ENCODE measurements at regions not wholly inside any gene's neighbourhood (a gene's known extent, or its start where the extent isn't known, plus 50 kb on each side); places are given as distances from the start of the nearest gene placed in this dataset.
"Not testable (repeated sequence)": the region's sequence is repeated elsewhere in the genome, so short reads cannot be mapped to it uniquely, and the experiment has no call there.

DNA sequence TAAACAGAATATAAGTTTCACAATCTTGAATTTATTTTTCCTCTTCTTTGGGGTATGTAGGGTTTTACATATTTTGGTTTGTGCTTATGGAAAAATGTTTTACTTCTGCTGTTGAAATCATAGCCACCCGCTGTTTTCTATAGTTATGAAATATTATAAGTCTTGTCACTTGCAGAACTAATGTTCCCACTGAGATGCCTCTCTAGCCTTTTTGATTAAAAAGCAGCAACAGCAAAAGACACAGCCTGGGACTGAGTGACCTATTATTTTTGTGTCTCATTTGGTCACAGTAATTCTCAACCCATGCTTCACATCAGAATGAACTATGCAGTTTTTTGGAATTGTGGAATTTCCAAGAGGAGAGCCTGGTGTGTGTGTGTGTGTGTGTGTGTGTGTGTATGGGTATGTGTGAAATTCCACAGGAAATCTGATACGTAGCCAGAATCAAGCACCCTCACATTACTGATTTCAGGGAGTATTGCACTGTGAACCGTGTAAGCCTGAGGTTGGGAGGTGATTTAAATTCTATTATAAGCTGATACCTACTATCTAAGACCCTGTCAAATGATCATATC, 55.7 kb upstream of the FRMD6 start:
- Histone ChIP-seq H3K27ac (ENCODE audit: low read depth, low read length) (no peak overlapping the region), H3K4me2 (ENCODE audit: low read depth, low read length, poor library complexity, severe bottlenecking) (no peak overlapping the region), H2AFZ (ENCODE audit: low read depth, low read length, severe bottlenecking) (no peak overlapping the region), H3K9ac (ENCODE audit: low read length) (no peak overlapping the region), H3K79me2 (ENCODE audit: insufficient read depth, low read length) (no peaks in the 10 kb centered on the region), H3K9me2 (replicated peaks; ENCODE audit: insufficient read depth, low read length) (no peaks in the 10 kb centered on the region), H4K20me1 (ENCODE audit: low read depth, low read length) (no peaks in the 10 kb centered on the region), H3K4me3 (ENCODE audit: insufficient read depth, low read length, poor library complexity, severe bottlenecking) (no peak overlapping the region), H3K9me3 (ENCODE audit: insufficient read depth, low read length) (no peaks in the 10 kb centered on the region), H3K27me3 (ENCODE audit: low read length) (no peaks in the 10 kb centered on the region), H3F3A (ENCODE audit: insufficient read depth) (no peaks in the 10 kb centered on the region), H3K36me3 (ENCODE audit: low read length) (no peaks in the 10 kb centered on the region)
- no peak for TF ChIP-seq EZH2phosphoT487 (conservative IDR thresholded peaks at IDR 0.05; ENCODE audit: low read length)
- TF ChIP-seq, protein P1, sequence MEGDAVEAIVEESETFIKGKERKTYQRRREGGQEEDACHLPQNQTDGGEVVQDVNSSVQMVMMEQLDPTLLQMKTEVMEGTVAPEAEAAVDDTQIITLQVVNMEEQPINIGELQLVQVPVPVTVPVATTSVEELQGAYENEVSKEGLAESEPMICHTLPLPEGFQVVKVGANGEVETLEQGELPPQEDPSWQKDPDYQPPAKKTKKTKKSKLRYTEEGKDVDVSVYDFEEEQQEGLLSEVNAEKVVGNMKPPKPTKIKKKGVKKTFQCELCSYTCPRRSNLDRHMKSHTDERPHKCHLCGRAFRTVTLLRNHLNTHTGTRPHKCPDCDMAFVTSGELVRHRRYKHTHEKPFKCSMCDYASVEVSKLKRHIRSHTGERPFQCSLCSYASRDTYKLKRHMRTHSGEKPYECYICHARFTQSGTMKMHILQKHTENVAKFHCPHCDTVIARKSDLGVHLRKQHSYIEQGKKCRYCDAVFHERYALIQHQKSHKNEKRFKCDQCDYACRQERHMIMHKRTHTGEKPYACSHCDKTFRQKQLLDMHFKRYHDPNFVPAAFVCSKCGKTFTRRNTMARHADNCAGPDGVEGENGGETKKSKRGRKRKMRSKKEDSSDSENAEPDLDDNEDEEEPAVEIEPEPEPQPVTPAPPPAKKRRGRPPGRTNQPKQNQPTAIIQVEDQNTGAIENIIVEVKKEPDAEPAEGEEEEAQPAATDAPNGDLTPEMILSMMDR (IDR thresholded peaks at IDR 0.05; ENCODE audit: insufficient read depth, low read length, poor library complexity, severe bottlenecking), result no peak

DNA sequence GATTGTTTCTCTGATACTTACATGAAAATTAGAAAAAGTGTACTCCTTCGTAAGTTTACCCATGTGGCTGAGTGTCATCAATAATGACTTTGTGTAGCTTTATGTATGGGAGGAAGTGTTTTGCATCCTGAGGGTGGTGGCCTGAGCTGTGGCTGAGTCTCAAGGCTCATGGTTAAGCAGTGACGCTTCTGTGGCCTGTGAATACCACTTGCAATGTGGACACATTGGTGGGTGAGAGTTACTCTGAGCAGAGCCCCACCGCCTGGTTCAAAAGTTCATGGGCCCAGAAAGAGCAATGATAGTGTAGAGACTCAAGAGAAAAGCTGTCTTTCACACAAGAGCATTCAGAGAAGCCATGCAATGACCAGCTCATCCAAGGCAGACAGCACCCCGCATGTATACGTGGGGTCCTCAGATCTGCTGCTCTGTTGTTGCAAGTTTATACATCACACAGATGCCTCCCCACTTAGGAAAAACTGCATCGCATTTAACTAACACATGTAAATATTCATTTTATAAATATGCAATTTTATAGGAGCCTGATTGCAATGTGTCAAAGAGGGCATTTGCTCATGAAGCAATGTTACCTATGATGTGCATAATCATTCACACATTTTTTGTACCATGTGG, 55.1 kb upstream of the FRMD6 start:
- Histone ChIP-seq H3K36me3 (ENCODE audit: low read length) (no peaks in the 10 kb centered on the region), H3K9me2 (replicated peaks; ENCODE audit: insufficient read depth, low read length) (no peaks in the 10 kb centered on the region), H3F3A (ENCODE audit: insufficient read depth) (no peaks in the 10 kb centered on the region), H2AFZ (ENCODE audit: low read depth, low read length, severe bottlenecking) (no peak overlapping the region), H3K4me2 (ENCODE audit: low read depth, low read length, poor library complexity, severe bottlenecking) (no peak overlapping the region), H4K20me1 (ENCODE audit: low read depth, low read length) (no peaks in the 10 kb centered on the region), H3K9ac (ENCODE audit: low read length) (no peak overlapping the region), H3K4me3 (ENCODE audit: insufficient read depth, low read length, poor library complexity, severe bottlenecking) (no peak overlapping the region), H3K9me3 (ENCODE audit: insufficient read depth, low read length) (no peaks in the 10 kb centered on the region), H3K79me2 (ENCODE audit: insufficient read depth, low read length) (no peaks in the 10 kb centered on the region), H3K27me3 (ENCODE audit: low read length) (no peaks in the 10 kb centered on the region), H3K27ac (ENCODE audit: low read depth, low read length) (no peak overlapping the region)
- no peak for TF ChIP-seq EZH2phosphoT487 (conservative IDR thresholded peaks at IDR 0.05; ENCODE audit: low read length)
- TF ChIP-seq, protein P1 (IDR thresholded peaks at IDR 0.05; ENCODE audit: insufficient read depth, low read length, poor library complexity, severe bottlenecking), result no peak

DNA sequence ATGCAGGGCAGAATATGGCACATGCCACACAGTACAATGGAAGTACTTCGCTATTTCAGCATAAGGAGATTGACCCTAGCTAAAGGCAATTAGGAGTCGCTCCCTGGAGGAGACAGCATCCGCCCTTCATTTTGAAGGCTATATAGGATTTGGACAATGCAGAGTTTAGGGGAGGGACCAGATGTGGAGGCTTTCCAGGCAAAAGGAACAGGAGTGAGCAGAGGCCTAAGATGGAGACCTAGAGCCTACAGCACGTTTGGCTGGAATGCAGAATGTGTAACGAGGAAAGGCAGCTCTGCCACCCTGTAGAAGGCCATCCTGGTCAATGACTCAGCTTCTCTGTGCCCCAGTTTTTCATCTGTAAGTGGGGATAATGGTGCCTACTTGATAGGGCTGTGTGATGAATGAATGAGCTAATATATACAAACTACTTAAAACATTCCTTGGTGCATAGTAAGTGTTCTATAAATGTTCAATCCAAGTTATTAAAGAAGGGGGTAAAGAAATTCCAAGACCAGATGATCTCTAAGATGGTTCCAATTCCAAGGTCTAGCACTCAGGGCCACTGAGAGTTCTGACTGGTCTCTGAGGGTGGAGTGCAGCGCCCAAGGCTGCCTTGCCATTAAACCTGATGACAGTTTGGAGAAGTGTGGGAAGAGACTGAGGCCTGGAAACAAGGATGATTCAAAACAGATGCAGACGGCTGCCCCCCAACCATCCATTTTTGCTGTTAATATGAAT, 54.3 kb upstream of the FRMD6 start:
- no peaks in the 10 kb centered on the region for H3K27me3 ChIP-seq (ENCODE audit: low read length)
- no peak overlapping the region for H3K4me3 ChIP-seq (ENCODE audit: insufficient read depth, low read length, poor library complexity, severe bottlenecking)
- H3K9me3 ChIP-seq (ENCODE audit: insufficient read depth, low read length), result no peaks in the 10 kb centered on the region
- no peak overlapping the region for H2AFZ ChIP-seq (ENCODE audit: low read depth, low read length, severe bottlenecking)
- H3F3A ChIP-seq (ENCODE audit: insufficient read depth), result no peaks in the 10 kb centered on the region
- no peak overlapping the region for H3K4me2 ChIP-seq (ENCODE audit: low read depth, low read length, poor library complexity, severe bottlenecking)
- no peaks in the 10 kb centered on the region for H3K79me2 ChIP-seq (ENCODE audit: insufficient read depth, low read length)
- no peak overlapping the region for H3K27ac ChIP-seq (ENCODE audit: low read depth, low read length)
- H3K36me3 ChIP-seq (ENCODE audit: low read length), result no peaks in the 10 kb centered on the region
- no peak for TF ChIP-seq EZH2phosphoT487 (conservative IDR thresholded peaks at IDR 0.05; ENCODE audit: low read length)
- TF ChIP-seq, protein P1 (IDR thresholded peaks at IDR 0.05; ENCODE audit: insufficient read depth, low read length, poor library complexity, severe bottlenecking), result no peak
- no peaks in the 10 kb centered on the region for H3K9me2 ChIP-seq (replicated peaks; ENCODE audit: insufficient read depth, low read length)
- H3K9ac ChIP-seq (ENCODE audit: low read length), result no peak overlapping the region
- H4K20me1 ChIP-seq (ENCODE audit: low read depth, low read length), result no peaks in the 10 kb centered on the region

DNA sequence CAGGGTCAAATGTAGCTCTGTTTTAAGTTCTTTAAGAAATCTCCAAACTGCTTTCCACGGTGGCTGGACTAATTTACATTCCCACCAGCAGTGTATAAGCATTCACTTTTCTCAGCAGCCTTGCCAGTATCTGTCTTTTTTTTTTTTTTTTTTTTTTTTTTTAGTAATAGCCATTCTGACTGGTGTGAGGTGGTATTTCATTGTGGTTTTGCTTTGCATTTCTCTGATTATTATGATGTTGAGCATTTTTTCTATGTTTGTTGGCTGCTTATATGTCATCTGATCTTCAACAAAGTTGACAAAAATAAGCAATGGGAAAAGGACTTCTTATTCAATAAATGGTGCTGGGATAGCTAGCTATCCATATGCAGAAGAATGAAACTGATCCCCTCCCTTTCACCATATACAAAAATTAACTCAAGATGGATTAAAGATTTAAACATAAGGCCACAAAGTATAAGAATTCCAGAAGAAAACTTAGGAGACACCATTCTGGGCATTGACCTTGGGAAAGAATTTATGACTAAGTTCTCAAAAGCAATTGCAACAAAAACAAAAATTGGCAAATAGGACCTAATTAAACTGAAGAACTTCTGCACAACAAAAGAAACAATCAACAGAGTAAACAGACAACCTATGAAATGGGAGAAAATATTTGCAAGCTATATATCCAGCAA, 52.6 kb upstream of the FRMD6 start:
- H2AFZ ChIP-seq (ENCODE audit: low read depth, low read length, severe bottlenecking); H3K4me2 ChIP-seq (ENCODE audit: low read depth, low read length, poor library complexity, severe bottlenecking); H4K20me1 ChIP-seq (ENCODE audit: low read depth, low read length); H3K27ac ChIP-seq (ENCODE audit: low read depth, low read length); H3K9me2 ChIP-seq (replicated peaks; ENCODE audit: insufficient read depth, low read length); H3F3A ChIP-seq (ENCODE audit: insufficient read depth); H3K9me3 ChIP-seq (ENCODE audit: insufficient read depth, low read length); H3K36me3 ChIP-seq (ENCODE audit: low read length); H3K4me3 ChIP-seq (ENCODE audit: insufficient read depth, low read length, poor library complexity, severe bottlenecking); H3K79me2 ChIP-seq (ENCODE audit: insufficient read depth, low read length); H3K9ac ChIP-seq (ENCODE audit: low read length); H3K27me3 ChIP-seq (ENCODE audit: low read length): not testable (repeated sequence)
